IPS DF 6.9 (cell line): ENCODE measurements at regions not wholly inside any gene's neighbourhood (a gene's known extent, or its start where the extent isn't known, plus 50 kb on each side); places are given as distances from the start of the nearest gene placed in this dataset.
A peak's percentile ranks its signal among the peaks of the same experiment; 100 is the strongest.
"Not testable (repeated sequence)": the region's sequence is repeated elsewhere in the genome, so short reads cannot be mapped to it uniquely, and the experiment has no call there.

ENCODE experiments used
- DNase-seq: peaks from one replicate; pipeline ENCODE4 v3.0.0-alpha.2; 2013; ENCODE audit warnings: low read depth, low spot score
- H3K27ac ChIP-seq: one replicate; pipeline ENCODE4 v1.5.1; 2013; ENCODE audit warnings: low read length, control low read depth
- H3K27me3 ChIP-seq: 2 replicates; pipeline ENCODE4 v1.6.1; 2013; ENCODE audit warnings: mild to moderate bottlenecking, low read length; ENCODE audit not compliant: control insufficient read depth, insufficient read depth
- H3K36me3 ChIP-seq: 2 replicates; pipeline ENCODE4 v1.6.1; 2013; ENCODE audit warnings: low read length; ENCODE audit not compliant: control insufficient read depth, insufficient read depth
- H3K4me1 ChIP-seq: 2 replicates; pipeline ENCODE4 v1.6.1; 2013; ENCODE audit warnings: low read length; ENCODE audit not compliant: control insufficient read depth, insufficient read depth
- H3K4me3 ChIP-seq: 2 replicates; pipeline ENCODE4 v1.5.1; 2013; ENCODE audit warnings: mild to moderate bottlenecking, low read length
- H3K9me3 ChIP-seq: 2 replicates; pipeline ENCODE4 v1.6.1; 2013; ENCODE audit warnings: low read length, inconsistent platforms; ENCODE audit not compliant: control insufficient read depth, insufficient read depth
- WGBS: extraction: QIAGEN DNeasy Blood & Tissue Kit; methylation state at CpG from one replicate; pipeline ENCODE4 v1.1.7; 2013; ENCODE audit warnings: mixed read lengths, missing lambda C conversion rate; ENCODE audit not compliant: insufficient read length, insufficient coverage; 5-methylcytosine and 5-hydroxymethylcytosine counted together

DNA sequence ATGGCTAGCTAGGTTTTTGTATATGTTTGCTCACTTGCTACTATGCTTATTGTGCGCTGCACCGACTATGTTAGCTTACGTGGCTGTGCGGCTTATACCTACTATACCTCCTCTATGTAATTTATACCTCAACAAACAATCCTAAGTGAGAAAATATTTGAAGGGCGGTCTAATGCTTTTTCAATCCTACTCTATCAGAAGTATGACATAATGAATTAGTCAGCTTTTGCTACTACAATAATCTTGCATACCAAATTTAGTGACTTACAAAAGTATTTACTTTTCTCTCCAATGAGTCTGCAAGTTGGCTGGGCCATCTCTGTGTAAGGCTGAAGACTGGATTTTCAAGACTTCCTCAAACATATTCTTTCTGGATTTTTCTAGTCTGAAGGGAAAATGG lies 391.2 kb upstream of the NECTIN3 start:
- no CpG with 5 or more reads among the region's 5 CpGs for WGBS
- no peak for DNase-seq
- Histone ChIP-seq H3K27ac (no peak overlapping the region), H3K4me3 (no peak overlapping the region), H3K27me3 (no peaks in the 10 kb centered on the region), H3K4me1 (peaks cover 3% of the 10 kb centered on the region; the same call in 1 of the 2 replicates), H3K9me3 (no peaks in the 10 kb centered on the region), H3K36me3 (no peaks in the 10 kb centered on the region)

GRCh38 chr3:110684466-110684865 lies 387.1 kb upstream of the NECTIN3 start:
- H3K36me3 ChIP-seq = no peaks in the 10 kb centered on the region
- H3K27me3 ChIP-seq = no peaks in the 10 kb centered on the region
- WGBS = no CpG with 5 or more reads among the region's 4 CpGs
- no peaks in the 10 kb centered on the region for H3K9me3 ChIP-seq
- H3K4me3 ChIP-seq = no peak overlapping the region
- H3K27ac ChIP-seq = no peak overlapping the region
- no peak for DNase-seq
- peaks cover 4% of the 10 kb centered on the region; the same call in 1 of the 2 replicates for H3K4me1 ChIP-seq

DNA sequence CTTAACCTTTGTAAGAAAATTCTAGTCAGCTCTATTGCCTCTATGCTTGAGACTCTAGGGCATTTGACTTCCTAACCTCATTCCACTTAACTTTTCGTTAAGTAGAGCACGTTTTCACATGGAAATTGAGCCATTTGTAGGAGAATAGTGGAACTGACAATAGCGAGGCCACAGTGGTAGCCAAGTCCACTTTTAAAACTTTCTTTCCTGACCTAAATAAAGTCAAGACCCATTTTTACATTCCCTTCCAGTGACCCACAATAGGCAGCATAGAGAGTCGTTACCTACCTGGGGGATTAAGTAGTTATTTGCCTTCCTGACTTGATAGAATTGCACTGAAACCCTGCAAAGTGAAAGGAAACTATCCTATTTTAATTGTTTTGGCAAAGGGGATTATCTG lies 386.0 kb upstream of the NECTIN3 start:
- Histone ChIP-seq H3K27ac (peak overlapping the region; percentile 99), H3K36me3 (no peaks in the 10 kb centered on the region), H3K9me3 (no peaks in the 10 kb centered on the region), H3K4me3 (no peak overlapping the region), H3K4me1 (peaks cover 4% of the 10 kb centered on the region; the same call in 1 of the 2 replicates), H3K27me3 (no peaks in the 10 kb centered on the region)
- DNase-seq = peak; percentile 54
- WGBS = no CpG with 5 or more reads among the region's 4 CpGs

- DNase-seq = no peak
- no peaks in the 10 kb centered on the region for H3K27me3 ChIP-seq
- peak overlapping the region; percentile 99 for H3K27ac ChIP-seq
- WGBS = no CpG with 5 or more reads among the region's 3 CpGs
- H3K4me3 ChIP-seq = no peak overlapping the region
- H3K9me3 ChIP-seq = no peaks in the 10 kb centered on the region
- H3K36me3 ChIP-seq = no peaks in the 10 kb centered on the region
- peaks cover 4% of the 10 kb centered on the region; the same call in 1 of the 2 replicates for H3K4me1 ChIP-seq
Measured at GRCh38 chr3:110686701-110687100, 384.9 kb upstream of the NECTIN3 start.

DNA sequence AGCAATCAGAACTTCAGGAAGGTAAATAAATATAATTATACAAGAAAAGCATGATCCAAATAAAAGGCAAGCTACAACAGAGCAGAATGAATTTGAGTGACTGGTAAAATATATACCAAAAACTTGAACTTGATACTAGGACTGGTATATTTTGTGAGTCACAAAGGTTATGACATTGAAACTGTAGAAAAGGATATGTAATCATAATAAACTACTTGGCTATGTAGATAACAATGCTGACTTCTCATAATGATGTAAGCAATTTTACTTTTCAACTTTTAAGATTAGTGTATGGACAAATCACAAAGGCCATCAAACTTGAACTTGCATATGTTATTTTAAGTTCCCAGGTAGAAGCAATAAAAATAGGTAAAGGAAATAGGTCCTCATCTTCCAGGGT lies 384.5 kb upstream of the NECTIN3 start:
- no peaks in the 10 kb centered on the region for H3K36me3 ChIP-seq
- no peaks in the 10 kb centered on the region for H3K9me3 ChIP-seq
- no peak for DNase-seq
- no peaks in the 10 kb centered on the region for H3K27me3 ChIP-seq
- H3K4me3 ChIP-seq = no peak overlapping the region
- peaks cover 4% of the 10 kb centered on the region; the same call in 1 of the 2 replicates for H3K4me1 ChIP-seq
- no peak overlapping the region for H3K27ac ChIP-seq

DNA sequence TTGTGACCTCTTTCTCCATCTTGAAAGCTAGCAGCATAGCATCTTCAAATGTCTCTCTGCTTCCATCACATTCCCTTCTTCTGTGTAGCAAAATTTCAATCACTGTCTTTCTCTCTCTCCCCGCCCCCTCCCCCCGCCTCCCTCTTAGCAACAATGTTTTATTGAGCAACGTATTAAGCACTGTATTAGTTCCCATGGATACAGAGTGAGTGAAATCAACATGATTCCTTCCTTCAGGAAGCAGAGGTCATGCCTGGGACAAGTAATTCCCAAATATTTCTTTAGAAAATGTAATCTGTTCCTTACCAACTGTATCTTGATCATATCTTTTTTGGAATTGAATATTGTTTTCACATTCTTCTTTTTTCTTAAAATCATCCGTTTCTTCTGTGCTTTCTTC lies 373.7 kb upstream of the NECTIN3 start:
- no peaks in the 10 kb centered on the region for H3K9me3 ChIP-seq
- no peak for DNase-seq
- WGBS = 100% methylated on average over 1 of the region's 4 CpGs
- no peak overlapping the region for H3K4me3 ChIP-seq
- H3K4me1 ChIP-seq = no peaks in the 10 kb centered on the region
- no peaks in the 10 kb centered on the region for H3K36me3 ChIP-seq
- no peaks in the 10 kb centered on the region for H3K27me3 ChIP-seq
- no peak overlapping the region for H3K27ac ChIP-seq

DNA sequence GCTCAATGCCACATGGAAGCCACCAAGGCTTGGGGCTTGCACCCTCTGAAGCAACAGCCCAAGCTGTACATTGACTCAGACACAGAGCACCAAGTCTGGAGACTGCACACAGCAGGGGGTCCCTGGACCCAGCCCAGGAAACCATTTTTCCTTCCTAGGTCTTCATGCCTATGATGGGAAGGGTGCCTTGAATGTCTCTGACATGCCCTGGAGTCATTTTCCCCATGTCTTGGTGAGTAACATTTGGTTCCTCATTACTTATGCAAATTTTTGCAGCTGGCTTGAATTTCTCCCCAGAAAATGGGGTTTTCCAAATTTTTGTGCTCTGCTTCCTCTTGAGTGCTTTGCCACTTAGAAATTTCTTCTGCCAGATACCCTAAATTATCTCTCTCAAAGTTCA lies 367.3 kb upstream of the NECTIN3 start:
- not testable (repeated sequence) for H3K36me3 ChIP-seq, H3K9me3 ChIP-seq, DNase-seq, H3K4me1 ChIP-seq, H3K4me3 ChIP-seq, H3K27me3 ChIP-seq, H3K27ac ChIP-seq

DNA sequence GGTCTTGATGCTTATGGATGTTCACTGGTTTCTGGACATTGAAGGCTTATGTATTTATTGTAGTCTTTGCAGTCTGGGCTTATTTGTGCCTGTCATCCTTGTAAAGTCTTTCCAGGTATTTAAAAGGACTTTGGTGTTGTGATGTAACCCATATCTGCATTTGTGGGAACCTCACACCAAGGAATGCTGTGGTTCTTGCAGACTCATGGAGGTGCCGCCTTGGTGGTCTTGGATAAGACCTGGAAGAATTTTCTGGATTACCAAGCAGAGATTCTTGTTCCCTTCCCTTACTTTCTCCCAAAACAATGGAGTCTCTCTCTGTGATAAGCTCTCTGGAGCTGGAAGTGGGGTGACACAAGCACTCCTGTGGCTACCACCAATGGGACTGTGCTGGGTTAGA lies 363.5 kb upstream of the NECTIN3 start:
- WGBS = no CpG with 5 or more reads among the region's 1 CpG
- Histone ChIP-seq H3K36me3 (no peaks in the 10 kb centered on the region), H3K27me3 (no peaks in the 10 kb centered on the region), H3K4me3 (no peak overlapping the region), H3K4me1 (peaks cover 2% of the 10 kb centered on the region; the same call in 1 of the 2 replicates), H3K27ac (no peak overlapping the region), H3K9me3 (no peaks in the 10 kb centered on the region)
- no peak for DNase-seq

DNA sequence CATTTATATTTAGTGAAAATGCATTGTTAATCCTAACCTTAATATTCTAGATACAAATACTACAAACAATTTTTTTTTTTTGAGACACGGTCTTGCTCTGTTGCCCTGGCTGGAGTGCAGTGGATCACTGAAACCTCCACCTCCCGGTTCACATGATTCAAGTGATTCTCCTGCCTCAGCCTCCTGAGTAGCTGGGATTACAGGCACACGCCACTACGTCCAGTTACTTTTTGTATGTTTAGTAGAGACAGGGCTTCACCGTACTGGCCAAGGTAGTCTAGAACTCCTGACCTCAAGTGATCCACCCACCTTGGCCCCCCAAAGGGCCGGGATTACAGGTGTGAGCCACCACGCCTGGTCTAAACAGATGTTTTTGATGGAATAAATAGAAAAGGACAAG lies 361.5 kb upstream of the NECTIN3 start:
- no CpG with 5 or more reads among the region's 7 CpGs for WGBS
- no peaks in the 10 kb centered on the region for H3K9me3 ChIP-seq
- H3K4me1 ChIP-seq = peaks cover 2% of the 10 kb centered on the region; the same call in 1 of the 2 replicates
- no peak overlapping the region for H3K27ac ChIP-seq
- no peaks in the 10 kb centered on the region for H3K27me3 ChIP-seq
- H3K36me3 ChIP-seq = no peaks in the 10 kb centered on the region
- H3K4me3 ChIP-seq = no peak overlapping the region
- DNase-seq = no peak

DNA sequence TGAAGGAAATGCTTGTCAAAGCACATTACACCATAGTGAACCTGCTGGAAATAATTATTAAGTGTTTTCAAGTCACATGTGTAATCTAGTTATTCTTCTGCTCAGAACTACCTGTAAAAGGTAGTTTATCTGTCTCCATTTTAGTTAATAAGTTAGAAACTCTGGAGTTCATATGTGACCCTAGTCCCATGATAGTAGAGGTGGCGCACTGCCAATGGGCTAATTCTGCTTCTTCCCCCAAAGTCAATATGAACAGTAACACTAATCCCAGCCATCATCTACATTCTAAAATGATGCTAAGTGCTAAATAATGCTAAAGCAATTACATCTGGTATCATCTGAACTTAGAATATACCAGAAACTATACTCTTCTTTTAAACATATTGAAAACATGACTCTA lies 361.0 kb upstream of the NECTIN3 start:
- WGBS = no CpG with 5 or more reads among the region's 1 CpG
- Histone ChIP-seq H3K4me3 (no peak overlapping the region), H3K27ac (no peak overlapping the region), H3K36me3 (no peaks in the 10 kb centered on the region), H3K9me3 (no peaks in the 10 kb centered on the region), H3K27me3 (no peaks in the 10 kb centered on the region), H3K4me1 (peaks cover 2% of the 10 kb centered on the region; the same call in 1 of the 2 replicates)
- DNase-seq = no peak

- Histone ChIP-seq H3K4me1 (peaks cover 2% of the 10 kb centered on the region; the same call in 1 of the 2 replicates), H3K27ac (no peak overlapping the region), H3K9me3 (no peaks in the 10 kb centered on the region), H3K4me3 (no peak overlapping the region), H3K36me3 (no peaks in the 10 kb centered on the region), H3K27me3 (no peaks in the 10 kb centered on the region)
- DNase-seq = no peak
- WGBS = no CpG with 5 or more reads among the region's 1 CpG
Measured at GRCh38 chr3:110711130-110711832, 360.3 kb upstream of the NECTIN3 start.
